ENCODE measurements at regions not wholly inside any gene's neighbourhood (a gene's known extent, or its start where the extent isn't known, plus 50 kb on each side); places are given as distances from the start of the nearest gene placed in this dataset.

DNA sequence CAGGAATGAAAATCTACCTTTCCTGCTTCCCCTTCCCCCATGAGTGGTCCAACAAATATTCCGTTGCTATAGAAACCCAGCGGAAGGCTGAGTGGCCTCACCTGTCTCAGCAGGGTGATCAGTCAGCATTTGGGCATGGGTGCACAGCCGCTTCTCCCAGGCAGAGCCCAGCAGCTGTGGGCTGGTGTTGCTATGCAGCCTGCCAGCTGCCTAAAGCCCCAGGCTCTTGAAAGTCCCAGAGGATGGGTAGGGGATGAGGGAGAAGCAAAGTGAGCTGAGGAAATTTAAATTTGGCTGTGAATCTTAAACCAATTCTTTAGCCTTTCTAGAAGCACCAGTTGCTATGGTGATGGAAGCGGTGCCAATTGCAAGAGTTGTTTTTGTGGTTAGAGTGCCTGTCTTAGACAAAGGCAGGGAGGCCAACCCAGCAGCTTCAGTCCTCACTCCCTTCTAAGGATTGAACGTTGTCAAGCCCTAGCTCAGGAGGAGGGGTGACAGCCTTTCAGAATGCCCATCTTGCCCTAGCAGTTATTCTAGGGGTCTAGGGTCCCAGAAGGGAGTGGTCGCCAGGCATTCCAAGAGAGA lies 151.5 kb upstream of the PITX1 start:
- H4K20me1 ChIP-seq (ENCODE audit: control insufficient read depth, insufficient read depth, insufficient read length), result no peaks in the 10 kb centered on the region
- H2BK20ac ChIP-seq (ENCODE audit: low read depth, low read length, poor library complexity, severe bottlenecking), result no peak overlapping the region
- Mint-ChIP-seq H3K27ac (no peak overlapping the region; a peak in 1 of 7 replicates), H3K4me1 (peaks cover 6 to 9% of the 10 kb centered on the region in 2 experiments; a peak in 3 of 4 replicates), H3K36me3 (ENCODE audit: insufficient read depth in 1 of 3, low read depth in 3 of 3) (no peaks in the 10 kb centered on the region), H3K4me3 (no peak overlapping the region), H3K9me3 (no peaks in the 10 kb centered on the region), H3K27me3 (ENCODE audit: low read depth) (peaks cover 38% of the 10 kb centered on the region)
- WGBS (ENCODE audit: extremely low coverage, insufficient read length, low lambda C conversion rate), result no CpG with 5 or more reads among the region's 6 CpGs
- no peak overlapping the region for H2BK12ac ChIP-seq (ENCODE audit: insufficient read length, low read depth, low read length)
- no peak overlapping the region for H2BK5ac ChIP-seq (ENCODE audit: insufficient read length, low read length)
- no peaks in the 10 kb centered on the region for H3K23me2 ChIP-seq (ENCODE audit: insufficient read length, low read depth, low read length, poor library complexity, severe bottlenecking)
- H2BK15ac ChIP-seq (ENCODE audit: low read depth, low read length), result no peak overlapping the region
- H3T11ph ChIP-seq (ENCODE audit: low read length), result no peak overlapping the region
- no peak overlapping the region for H4K8ac ChIP-seq (replicated peaks; ENCODE audit: insufficient read length, low read depth, low read length)
- no peaks in the 10 kb centered on the region for H3K9me3 ChIP-seq (ENCODE audit: control insufficient read depth, low read depth, low read length)
- no peak for DNase-seq
- no peak overlapping the region for H3K18ac ChIP-seq (ENCODE audit: insufficient read length, low read depth, low read length)
- H3K27me3 ChIP-seq (ENCODE audit: insufficient read depth, low read length), result no peaks in the 10 kb centered on the region
- H2AK5ac ChIP-seq (ENCODE audit: insufficient read length, low read length), result no peak overlapping the region
- H3K4ac ChIP-seq (ENCODE audit: low read depth, low read length), result no peak overlapping the region
- no peak overlapping the region for H3K9ac ChIP-seq (ENCODE audit: extremely low read depth, insufficient read length, low read length)
- no peak overlapping the region for H4K5ac ChIP-seq (ENCODE audit: insufficient read length, low read depth, low read length)
- TF ChIP-seq, protein P1, sequence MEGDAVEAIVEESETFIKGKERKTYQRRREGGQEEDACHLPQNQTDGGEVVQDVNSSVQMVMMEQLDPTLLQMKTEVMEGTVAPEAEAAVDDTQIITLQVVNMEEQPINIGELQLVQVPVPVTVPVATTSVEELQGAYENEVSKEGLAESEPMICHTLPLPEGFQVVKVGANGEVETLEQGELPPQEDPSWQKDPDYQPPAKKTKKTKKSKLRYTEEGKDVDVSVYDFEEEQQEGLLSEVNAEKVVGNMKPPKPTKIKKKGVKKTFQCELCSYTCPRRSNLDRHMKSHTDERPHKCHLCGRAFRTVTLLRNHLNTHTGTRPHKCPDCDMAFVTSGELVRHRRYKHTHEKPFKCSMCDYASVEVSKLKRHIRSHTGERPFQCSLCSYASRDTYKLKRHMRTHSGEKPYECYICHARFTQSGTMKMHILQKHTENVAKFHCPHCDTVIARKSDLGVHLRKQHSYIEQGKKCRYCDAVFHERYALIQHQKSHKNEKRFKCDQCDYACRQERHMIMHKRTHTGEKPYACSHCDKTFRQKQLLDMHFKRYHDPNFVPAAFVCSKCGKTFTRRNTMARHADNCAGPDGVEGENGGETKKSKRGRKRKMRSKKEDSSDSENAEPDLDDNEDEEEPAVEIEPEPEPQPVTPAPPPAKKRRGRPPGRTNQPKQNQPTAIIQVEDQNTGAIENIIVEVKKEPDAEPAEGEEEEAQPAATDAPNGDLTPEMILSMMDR (conservative IDR thresholded peaks at IDR 0.05), result no peak
- H4K91ac ChIP-seq (ENCODE audit: insufficient read length, low read depth, low read length), result no peak overlapping the region
- H3K56ac ChIP-seq (ENCODE audit: insufficient read length, low read depth, low read length), result no peak overlapping the region
- H3K4me1 ChIP-seq (ENCODE audit: insufficient read depth, low read length), result no peaks in the 10 kb centered on the region
- no peak overlapping the region for H3K27ac ChIP-seq (ENCODE audit: insufficient read length, low read depth, low read length)
- H3K79me1 ChIP-seq (ENCODE audit: insufficient read depth, low read depth, low read length, poor library complexity, severe bottlenecking), result no peaks in the 10 kb centered on the region
- H3K23ac ChIP-seq (ENCODE audit: insufficient read length, low read depth, low read length), result no peak overlapping the region
- no peak overlapping the region for H3K14ac ChIP-seq (ENCODE audit: insufficient read depth, low read length)
- no peak overlapping the region for H3K4me2 ChIP-seq (ENCODE audit: insufficient read depth, insufficient read length, low read length)
- no peak overlapping the region for H2BK120ac ChIP-seq (ENCODE audit: low read depth, low read length, poor library complexity, severe bottlenecking)
- H2AFZ ChIP-seq (ENCODE audit: low read length), result no peak overlapping the region
- no peaks in the 10 kb centered on the region for H3K79me2 ChIP-seq (ENCODE audit: insufficient read depth, low read length)
